Mesendoderm (in vitro differentiated cells): ENCODE measurements at regions not wholly inside any gene's neighbourhood (a gene's known extent, or its start where the extent isn't known, plus 50 kb on each side); places are given as distances from the start of the nearest gene placed in this dataset.
"Not testable (repeated sequence)": the region's sequence is repeated elsewhere in the genome, so short reads cannot be mapped to it uniquely, and the experiment has no call there.

Source experiments
- DNase-seq: peaks from one replicate; pipeline ENCODE4 v3.0.0; 2013
- H2AK5ac ChIP-seq: 2 replicates; pipeline ENCODE4 v1.6.1; 2013; ENCODE audit warnings: low read length, inconsistent platforms
- H2BK120ac ChIP-seq: 2 replicates; pipeline ENCODE4 v1.6.1; 2013; ENCODE audit warnings: low read depth, mild to moderate bottlenecking, low read length, moderate library complexity, mixed read lengths
- H2BK15ac ChIP-seq: replicated peaks from 2 replicates; pipeline ENCODE4 v1.6.1; 2013; ENCODE audit warnings: low read depth, mild to moderate bottlenecking, moderate library complexity
- H2BK5ac ChIP-seq: 2 replicates; pipeline ENCODE4 v1.6.1; 2013; ENCODE audit warnings: low read length, inconsistent platforms
- H3K18ac ChIP-seq: 2 replicates; pipeline ENCODE4 v1.6.1; 2013; ENCODE audit warnings: mild to moderate bottlenecking, low read length, mixed read lengths
- H3K23ac ChIP-seq: one replicate; pipeline ENCODE4 v1.6.1; 2013; ENCODE audit warnings: low read length
- H3K27ac ChIP-seq: 2 replicates; pipeline ENCODE4 v1.5.1; 2013; ENCODE audit warnings: low read depth, mild to moderate bottlenecking, inconsistent platforms, low read length, moderate library complexity
- H3K27me3 ChIP-seq: 2 replicates; pipeline ENCODE4 v1.6.1; 2013; ENCODE audit warnings: low read length, control low read depth, mild to moderate bottlenecking, inconsistent platforms; ENCODE audit not compliant: insufficient read depth, poor library complexity
- H3K36me3 ChIP-seq: 2 replicates; pipeline ENCODE4 v1.6.1; 2013; ENCODE audit warnings: low read length, inconsistent platforms; ENCODE audit not compliant: control insufficient read depth, insufficient read depth
- H3K4ac ChIP-seq: one replicate; pipeline ENCODE4 v1.6.1; 2013; ENCODE audit warnings: low read depth, mild to moderate bottlenecking, low read length, moderate library complexity
- H3K4me1 ChIP-seq: 2 replicates; pipeline ENCODE4 v1.6.1; 2013; ENCODE audit warnings: low read depth, low read length, inconsistent platforms; ENCODE audit not compliant: control insufficient read depth
- H3K4me2 ChIP-seq: 2 replicates; pipeline ENCODE4 v1.6.1; 2013; ENCODE audit warnings: low read length
- H3K4me3 ChIP-seq: 2 replicates; pipeline ENCODE4 v1.5.1; 2013; ENCODE audit warnings: mild to moderate bottlenecking, low read length
- H3K56ac ChIP-seq: one replicate; pipeline ENCODE4 v1.6.1; 2013; ENCODE audit warnings: low read length
- H3K79me1 ChIP-seq: 2 replicates; pipeline ENCODE4 v1.6.1; 2013; ENCODE audit warnings: low read length, inconsistent platforms
- H3K79me2 ChIP-seq: 2 replicates; pipeline ENCODE4 v1.6.1; 2013; ENCODE audit warnings: mild to moderate bottlenecking, low read length; ENCODE audit not compliant: control insufficient read depth, insufficient read depth
- H3K9ac ChIP-seq: 2 replicates; pipeline ENCODE4 v1.6.1; 2013; ENCODE audit warnings: low read length, inconsistent platforms
- H4K5ac ChIP-seq: one replicate; pipeline ENCODE4 v1.6.1; 2013; ENCODE audit warnings: low read length
- H4K8ac ChIP-seq: one replicate; pipeline ENCODE4 v1.6.1; 2013; ENCODE audit warnings: low read depth, mild to moderate bottlenecking, control low read depth, low read length, moderate library complexity
- WGBS: extraction: QIAGEN DNeasy Blood & Tissue Kit; methylation state at CpG from one replicate; pipeline ENCODE4 v1.1.7; 2013; ENCODE audit warnings: low lambda C conversion rate, missing lambda C conversion rate; ENCODE audit not compliant: insufficient coverage; ENCODE audit errors: extremely low coverage; 5-methylcytosine and 5-hydroxymethylcytosine counted together

GRCh38 chr14:105774001-105774400, 247.6 kb downstream of the TMEM121 start:
- no peaks in the 10 kb centered on the region for H3K36me3 ChIP-seq
- no peak overlapping the region for H2BK120ac ChIP-seq
- H3K4me1 ChIP-seq = no peaks in the 10 kb centered on the region
- H3K4me3 ChIP-seq = no peak overlapping the region
- no peak overlapping the region for H2BK5ac ChIP-seq
- H4K8ac ChIP-seq = no peak overlapping the region
- no peak overlapping the region for H3K27ac ChIP-seq
- H3K23ac ChIP-seq = no peak overlapping the region
- no peaks in the 10 kb centered on the region for H3K79me2 ChIP-seq
- no peak for DNase-seq
- no peak overlapping the region for H4K5ac ChIP-seq
- no peaks in the 10 kb centered on the region for H3K79me1 ChIP-seq
- no peak overlapping the region for H3K18ac ChIP-seq
- no peak overlapping the region for H2BK15ac ChIP-seq
- H3K56ac ChIP-seq = no peak overlapping the region
- no peak overlapping the region for H2AK5ac ChIP-seq
- no peaks in the 10 kb centered on the region for H3K27me3 ChIP-seq
- no peak overlapping the region for H3K4ac ChIP-seq
- WGBS = no CpG with 5 or more reads among the region's 3 CpGs
- H3K9ac ChIP-seq = no peak overlapping the region
- H3K4me2 ChIP-seq = no peak overlapping the region

GRCh38 chr14:105774585-105775348, 248.4 kb downstream of the TMEM121 start:
- H3K4ac ChIP-seq, H2BK5ac ChIP-seq, H3K36me3 ChIP-seq, H3K79me1 ChIP-seq, H3K18ac ChIP-seq, H3K4me3 ChIP-seq, H3K23ac ChIP-seq, H3K27ac ChIP-seq, H4K5ac ChIP-seq, DNase-seq, H3K4me1 ChIP-seq, H3K4me2 ChIP-seq, H3K79me2 ChIP-seq, H4K8ac ChIP-seq, H2BK120ac ChIP-seq, H3K9ac ChIP-seq, H3K27me3 ChIP-seq, H2BK15ac ChIP-seq, H2AK5ac ChIP-seq, H3K56ac ChIP-seq: not testable (repeated sequence)
- no CpG with 5 or more reads among the region's 20 CpGs for WGBS

DNA sequence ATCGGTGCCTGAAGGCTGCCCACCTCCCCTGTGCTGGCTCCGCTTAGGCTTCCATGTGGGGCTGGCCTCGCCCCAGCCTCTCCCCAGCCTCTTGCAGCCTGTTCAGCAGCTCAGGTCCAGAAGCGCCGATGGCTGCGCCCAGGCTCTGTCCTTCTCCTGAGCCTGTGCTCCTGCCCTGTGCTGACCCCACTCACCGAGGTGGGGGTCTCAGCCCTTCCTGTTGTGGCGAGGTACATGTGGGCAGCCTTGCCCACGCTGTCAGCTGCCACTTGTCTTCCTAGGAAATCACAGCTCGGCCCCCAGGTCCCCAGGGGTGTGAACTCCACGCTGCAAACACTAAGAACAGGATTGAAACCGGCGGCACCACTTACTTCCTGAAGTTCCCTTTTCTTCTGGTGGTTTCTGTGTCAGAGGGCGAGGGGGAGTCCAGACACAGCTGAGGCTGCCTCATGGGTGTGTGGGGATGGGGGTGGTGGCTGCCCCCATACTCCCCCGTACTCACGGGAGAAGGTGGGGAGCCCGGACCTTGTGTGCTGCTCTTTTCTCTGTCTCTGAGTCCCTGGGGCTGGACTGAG, 249.1 kb downstream of the TMEM121 start:
- not testable (repeated sequence) for H2BK15ac ChIP-seq, H4K5ac ChIP-seq
- WGBS = no CpG with 5 or more reads among the region's 17 CpGs

DNA sequence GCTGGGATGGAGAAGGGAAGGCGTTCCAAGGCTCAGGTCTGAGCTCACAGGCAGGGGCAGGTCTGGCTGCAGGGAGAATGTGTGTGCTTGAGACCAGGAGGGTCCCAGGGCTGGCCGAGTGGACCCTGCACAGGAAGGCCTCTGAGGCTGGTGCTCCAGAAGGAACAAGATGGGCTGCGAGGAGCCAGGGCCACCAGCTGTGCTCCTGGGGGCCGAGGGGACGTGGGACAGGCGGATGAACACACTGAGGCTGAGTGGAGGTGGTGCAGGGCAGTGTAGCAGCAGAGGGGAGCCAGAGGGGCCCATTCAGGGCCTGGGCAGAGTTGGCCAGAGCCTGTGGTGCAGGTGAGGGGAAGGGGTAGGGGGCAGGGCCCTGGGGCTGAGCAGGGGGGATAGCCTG, 249.7 kb downstream of the TMEM121 start:
- DNase-seq, H2BK15ac ChIP-seq, H3K4me2 ChIP-seq, H3K4me3 ChIP-seq, H2AK5ac ChIP-seq, H3K56ac ChIP-seq, H3K36me3 ChIP-seq, H4K8ac ChIP-seq, H3K4ac ChIP-seq, H3K79me1 ChIP-seq, H3K18ac ChIP-seq, H3K23ac ChIP-seq, H2BK120ac ChIP-seq, H3K27ac ChIP-seq, H2BK5ac ChIP-seq, H3K4me1 ChIP-seq, H3K79me2 ChIP-seq, H3K9ac ChIP-seq, H3K27me3 ChIP-seq, H4K5ac ChIP-seq: not testable (repeated sequence)
- WGBS = no CpG with 5 or more reads among the region's 6 CpGs

More for the DNA sequence above, 249.1 kb downstream of the TMEM121 start:
- not testable (repeated sequence) for H2AK5ac ChIP-seq, H3K4ac ChIP-seq, H3K9ac ChIP-seq, H3K36me3 ChIP-seq, H3K4me3 ChIP-seq, H2BK5ac ChIP-seq, H4K8ac ChIP-seq, H2BK120ac ChIP-seq, H3K79me2 ChIP-seq, H3K4me1 ChIP-seq, H3K4me2 ChIP-seq, H3K27ac ChIP-seq, H3K56ac ChIP-seq, H3K18ac ChIP-seq, H3K79me1 ChIP-seq, H3K23ac ChIP-seq, DNase-seq, H3K27me3 ChIP-seq

GRCh38 chr14:105776924-105777323, 250.5 kb downstream of the TMEM121 start:
- Histone ChIP-seq H3K4me3 (no peak overlapping the region), H4K5ac (no peak overlapping the region), H2BK120ac (no peak overlapping the region), H3K23ac (no peak overlapping the region), H3K9ac (no peak overlapping the region), H2AK5ac (no peak overlapping the region), H3K27me3 (no peaks in the 10 kb centered on the region), H2BK5ac (no peak overlapping the region), H3K56ac (no peak overlapping the region), H4K8ac (no peak overlapping the region), H3K4ac (no peak overlapping the region), H2BK15ac (no peak overlapping the region), H3K36me3 (no peaks in the 10 kb centered on the region), H3K79me2 (no peaks in the 10 kb centered on the region), H3K27ac (no peak overlapping the region), H3K4me1 (no peaks in the 10 kb centered on the region), H3K4me2 (no peak overlapping the region), H3K79me1 (no peaks in the 10 kb centered on the region), H3K18ac (no peak overlapping the region)
- DNase-seq = no peak
- WGBS = no CpG with 5 or more reads among the region's 13 CpGs

DNA sequence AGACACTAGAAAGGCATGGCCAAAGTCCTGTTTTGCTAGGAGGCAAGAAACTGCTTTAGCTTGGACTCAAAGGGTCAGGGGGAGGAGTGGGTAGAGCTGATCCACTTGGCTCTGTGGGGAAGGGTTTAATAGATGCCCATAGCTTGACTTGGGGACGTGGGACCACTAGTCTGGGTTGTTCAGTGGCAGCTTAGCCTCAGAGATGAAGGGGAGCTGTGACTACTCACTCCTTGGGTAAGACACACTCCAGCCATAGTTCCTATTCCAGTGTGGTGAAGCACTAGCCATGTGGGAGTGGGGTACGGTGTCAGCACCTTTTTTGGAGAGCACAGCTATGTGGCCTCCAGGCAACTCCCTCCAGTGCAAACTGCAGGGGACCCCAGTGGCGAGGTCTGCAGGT, 257.3 kb downstream of the TMEM121 start:
- Histone ChIP-seq H3K4ac (no peak overlapping the region), H3K27ac (no peak overlapping the region), H3K56ac (no peak overlapping the region), H3K4me3 (no peak overlapping the region), H3K4me2 (no peak overlapping the region), H4K5ac (no peak overlapping the region), H3K9ac (no peak overlapping the region), H2BK120ac (no peak overlapping the region), H3K79me2 (no peaks in the 10 kb centered on the region), H3K18ac (no peak overlapping the region), H3K4me1 (no peaks in the 10 kb centered on the region), H3K79me1 (no peaks in the 10 kb centered on the region), H2BK5ac (no peak overlapping the region), H4K8ac (no peak overlapping the region), H3K23ac (no peak overlapping the region), H2BK15ac (no peak overlapping the region), H3K36me3 (no peaks in the 10 kb centered on the region), H2AK5ac (no peak overlapping the region), H3K27me3 (no peaks in the 10 kb centered on the region)
- no CpG with 5 or more reads among the region's 3 CpGs for WGBS
- DNase-seq = no peak
